ENCODE measurements at regions not wholly inside any gene's neighbourhood (a gene's known extent, or its start where the extent isn't known, plus 50 kb on each side); places are given as distances from the start of the nearest gene placed in this dataset.

- H3K4me1 ChIP-seq (ENCODE audit: control insufficient read depth in 1 of 2, insufficient read depth in 2 of 2, low read length in 2 of 2): peaks cover 0 to 4% of the 10 kb centered on the region in 2 experiments
- H4K12ac ChIP-seq (ENCODE audit: low read depth, low read length): no peak overlapping the region
- H4K8ac ChIP-seq (ENCODE audit: low read depth, low read length): no peak overlapping the region
- H3K4me3 ChIP-seq (ENCODE audit: low read depth, low read length): no peak overlapping the region
- no peak overlapping the region for H3K27ac ChIP-seq (ENCODE audit: low read depth, low read length)
- H3K79me2 ChIP-seq (ENCODE audit: control insufficient read depth, insufficient read depth, low read length, poor library complexity): no peaks in the 10 kb centered on the region
- H3K23ac ChIP-seq (ENCODE audit: low read length): no peak overlapping the region
- H3K79me1 ChIP-seq (ENCODE audit: low read length): no peaks in the 10 kb centered on the region
- H3K14ac ChIP-seq (ENCODE audit: low read length): no peak overlapping the region
- H3K9ac ChIP-seq (ENCODE audit: low read length): no peak overlapping the region
- no CpG with 5 or more reads among the region's 5 CpGs for WGBS (ENCODE audit: extremely low coverage, insufficient coverage, insufficient read length)
- no peaks in the 10 kb centered on the region for H3K36me3 ChIP-seq (ENCODE audit: control insufficient read depth in 1 of 2, insufficient read depth in 2 of 2, low read length in 2 of 2)
- no peaks in the 10 kb centered on the region for H3K27me3 ChIP-seq (ENCODE audit: insufficient read depth, low read length)
- H2BK12ac ChIP-seq (ENCODE audit: low read length): no peak overlapping the region
- H2AFZ ChIP-seq (ENCODE audit: insufficient read depth, low read length, poor library complexity): no peak overlapping the region
- DNase-seq: no peak
- no peak overlapping the region for H2BK5ac ChIP-seq (ENCODE audit: low read depth, low read length, poor library complexity)
- H2AK5ac ChIP-seq (ENCODE audit: low read length): no peak overlapping the region
- no peak overlapping the region for H3K4me2 ChIP-seq (ENCODE audit: low read length)
- H2BK120ac ChIP-seq (ENCODE audit: insufficient read depth, low read length, poor library complexity): no peak overlapping the region
- no peak overlapping the region for H4K91ac ChIP-seq (ENCODE audit: low read depth, low read length)
- H3K18ac ChIP-seq (ENCODE audit: low read length): no peak overlapping the region
- H3K9me3 ChIP-seq (ENCODE audit: insufficient read depth, low read depth, low read length): no peaks in the 10 kb centered on the region
- H3K4ac ChIP-seq (ENCODE audit: low read depth, low read length): no peak overlapping the region
These were observed 259.1 kb upstream of the PLET1 start for GRCh38 chr11:112519751-112520150.

GRCh38 chr11:112520354-112520753 lies 259.7 kb upstream of the PLET1 start:
- Histone ChIP-seq H2BK12ac (ENCODE audit: low read length) (no peak overlapping the region), H3K79me1 (ENCODE audit: low read length) (no peaks in the 10 kb centered on the region), H3K9ac (ENCODE audit: low read length) (no peak overlapping the region), H3K4me2 (ENCODE audit: low read length) (no peak overlapping the region), H2BK5ac (ENCODE audit: low read depth, low read length, poor library complexity) (no peak overlapping the region), H3K4ac (ENCODE audit: low read depth, low read length) (no peak overlapping the region), H2AK5ac (ENCODE audit: low read length) (no peak overlapping the region), H3K23ac (ENCODE audit: low read length) (no peak overlapping the region), H3K36me3 (ENCODE audit: control insufficient read depth in 1 of 2, insufficient read depth in 2 of 2, low read length in 2 of 2) (no peaks in the 10 kb centered on the region), H4K8ac (ENCODE audit: low read depth, low read length) (no peak overlapping the region), H3K9me3 (ENCODE audit: insufficient read depth, low read depth, low read length) (no peaks in the 10 kb centered on the region), H2BK120ac (ENCODE audit: insufficient read depth, low read length, poor library complexity) (no peak overlapping the region), H3K79me2 (ENCODE audit: control insufficient read depth, insufficient read depth, low read length, poor library complexity) (no peaks in the 10 kb centered on the region), H3K4me1 (ENCODE audit: control insufficient read depth in 1 of 2, insufficient read depth in 2 of 2, low read length in 2 of 2) (peaks cover 0 to 4% of the 10 kb centered on the region in 2 experiments), H3K27me3 (ENCODE audit: insufficient read depth, low read length) (no peaks in the 10 kb centered on the region), H4K91ac (ENCODE audit: low read depth, low read length) (no peak overlapping the region), H3K18ac (ENCODE audit: low read length) (no peak overlapping the region), H3K4me3 (ENCODE audit: low read depth, low read length) (no peak overlapping the region), H3K14ac (ENCODE audit: low read length) (no peak overlapping the region), H4K12ac (ENCODE audit: low read depth, low read length) (no peak overlapping the region), H2AFZ (ENCODE audit: insufficient read depth, low read length, poor library complexity) (no peak overlapping the region), H3K27ac (ENCODE audit: low read depth, low read length) (no peak overlapping the region)
- DNase-seq: no peak
- no CpG with 5 or more reads among the region's 2 CpGs for WGBS (ENCODE audit: extremely low coverage, insufficient coverage, insufficient read length)

- Histone ChIP-seq H3K14ac (ENCODE audit: low read length) (no peak overlapping the region), H2AFZ (ENCODE audit: insufficient read depth, low read length, poor library complexity) (no peak overlapping the region), H3K9ac (ENCODE audit: low read length) (no peak overlapping the region), H3K79me2 (ENCODE audit: control insufficient read depth, insufficient read depth, low read length, poor library complexity) (no peaks in the 10 kb centered on the region), H2AK5ac (ENCODE audit: low read length) (no peak overlapping the region), H2BK12ac (ENCODE audit: low read length) (no peak overlapping the region), H3K79me1 (ENCODE audit: low read length) (no peaks in the 10 kb centered on the region), H2BK5ac (ENCODE audit: low read depth, low read length, poor library complexity) (no peak overlapping the region), H3K4ac (ENCODE audit: low read depth, low read length) (no peak overlapping the region), H2BK120ac (ENCODE audit: insufficient read depth, low read length, poor library complexity) (no peak overlapping the region), H3K9me3 (ENCODE audit: insufficient read depth, low read depth, low read length) (no peaks in the 10 kb centered on the region), H3K27ac (ENCODE audit: low read depth, low read length) (no peak overlapping the region), H4K91ac (ENCODE audit: low read depth, low read length) (no peak overlapping the region), H3K27me3 (ENCODE audit: insufficient read depth, low read length) (no peaks in the 10 kb centered on the region), H4K8ac (ENCODE audit: low read depth, low read length) (no peak overlapping the region), H3K23ac (ENCODE audit: low read length) (no peak overlapping the region), H3K36me3 (ENCODE audit: control insufficient read depth in 1 of 2, insufficient read depth in 2 of 2, low read length in 2 of 2) (no peaks in the 10 kb centered on the region), H3K4me3 (ENCODE audit: low read depth, low read length) (no peak overlapping the region), H3K4me2 (ENCODE audit: low read length) (no peak overlapping the region), H3K4me1 (ENCODE audit: control insufficient read depth in 1 of 2, insufficient read depth in 2 of 2, low read length in 2 of 2) (peaks cover 0 to 4% of the 10 kb centered on the region in 2 experiments), H3K18ac (ENCODE audit: low read length) (no peak overlapping the region), H4K12ac (ENCODE audit: low read depth, low read length) (no peak overlapping the region)
- no peak for DNase-seq
- no CpG with 5 or more reads among the region's 1 CpG for whole genome bisulfite sequencing (ENCODE audit: extremely low coverage, insufficient coverage, insufficient read length)
These were observed 261.9 kb upstream of the PLET1 start for GRCh38 chr11:112522536-112522935.

- Histone ChIP-seq H3K18ac (ENCODE audit: low read length) (no peak overlapping the region), H2AK5ac (ENCODE audit: low read length) (no peak overlapping the region), H3K14ac (ENCODE audit: low read length) (no peak overlapping the region), H3K4me2 (ENCODE audit: low read length) (no peak overlapping the region), H2BK5ac (ENCODE audit: low read depth, low read length, poor library complexity) (no peak overlapping the region), H3K27ac (ENCODE audit: low read depth, low read length) (no peak overlapping the region), H3K4ac (ENCODE audit: low read depth, low read length) (no peak overlapping the region), H3K9me3 (ENCODE audit: insufficient read depth, low read depth, low read length) (no peaks in the 10 kb centered on the region), H2AFZ (ENCODE audit: insufficient read depth, low read length, poor library complexity) (no peak overlapping the region), H3K23ac (ENCODE audit: low read length) (no peak overlapping the region), H3K27me3 (ENCODE audit: insufficient read depth, low read length) (no peaks in the 10 kb centered on the region), H4K12ac (ENCODE audit: low read depth, low read length) (no peak overlapping the region), H2BK120ac (ENCODE audit: insufficient read depth, low read length, poor library complexity) (no peak overlapping the region), H3K79me2 (ENCODE audit: control insufficient read depth, insufficient read depth, low read length, poor library complexity) (no peaks in the 10 kb centered on the region), H4K8ac (ENCODE audit: low read depth, low read length) (no peak overlapping the region), H2BK12ac (ENCODE audit: low read length) (no peak overlapping the region), H4K91ac (ENCODE audit: low read depth, low read length) (no peak overlapping the region), H3K36me3 (ENCODE audit: control insufficient read depth in 1 of 2, insufficient read depth in 2 of 2, low read length in 2 of 2) (no peaks in the 10 kb centered on the region), H3K4me1 (ENCODE audit: control insufficient read depth in 1 of 2, insufficient read depth in 2 of 2, low read length in 2 of 2) (peaks cover 0 to 4% of the 10 kb centered on the region in 2 experiments), H3K4me3 (ENCODE audit: low read depth, low read length) (no peak overlapping the region), H3K79me1 (ENCODE audit: low read length) (no peaks in the 10 kb centered on the region), H3K9ac (ENCODE audit: low read length) (no peak overlapping the region)
- DNase-seq: no peak
- WGBS (ENCODE audit: extremely low coverage, insufficient coverage, insufficient read length): no CpG with 5 or more reads among the region's 1 CpG
These were observed 262.4 kb upstream of the PLET1 start for GRCh38 chr11:112523031-112523430.

Data from trophoblast cell (in vitro differentiated cells and primary cell).